ENCODE measurements at regions not wholly inside any gene's neighbourhood (a gene's known extent, or its start where the extent isn't known, plus 50 kb on each side); places are given as distances from the start of the nearest gene placed in this dataset.

- H2BK5ac ChIP-seq (ENCODE audit: low read depth, low read length, poor library complexity, severe bottlenecking): no peak overlapping the region
- no peaks in the 10 kb centered on the region for H3K79me1 ChIP-seq (replicated peaks; ENCODE audit: low read length, poor library complexity, severe bottlenecking)
- no peaks in the 10 kb centered on the region for H3K9me3 ChIP-seq (ENCODE audit: control insufficient read depth, low read length)
- no peak overlapping the region for H3K18ac ChIP-seq (ENCODE audit: low read depth in 1 of 2, low read length in 2 of 2)
- no peak overlapping the region for H3K23ac ChIP-seq (ENCODE audit: low read length in 2 of 2)
- no peak overlapping the region for H4K8ac ChIP-seq (ENCODE audit: low read length)
- H2BK15ac ChIP-seq (ENCODE audit: low read depth, poor library complexity, severe bottlenecking): no peak overlapping the region
- no peak overlapping the region for H2AFZ ChIP-seq (ENCODE audit: low read depth, low read length)
- H3K27ac ChIP-seq (ENCODE audit: low read length, poor library complexity, severe bottlenecking): no peak overlapping the region
- H3K4me2 ChIP-seq (ENCODE audit: low read length, poor library complexity, severe bottlenecking): no peak overlapping the region
- no peak overlapping the region for H3K9ac ChIP-seq (ENCODE audit: low read length)
- H3K36me3 ChIP-seq (ENCODE audit: control insufficient read depth in 1 of 2, insufficient read depth in 2 of 2, low read depth in 1 of 2, low read length in 2 of 2): no peaks in the 10 kb centered on the region
- DNase-seq: no peak
- no peak overlapping the region for H3K4ac ChIP-seq (ENCODE audit: low read depth in 1 of 2, low read length in 2 of 2)
- H2AK5ac ChIP-seq (ENCODE audit: low read length, severe bottlenecking): no peak overlapping the region
- H3K4me3 ChIP-seq (ENCODE audit: insufficient read depth in 1 of 2, low read depth in 1 of 2, low read length in 2 of 2): no peak overlapping the region
- H3K27me3 ChIP-seq (ENCODE audit: control insufficient read depth in 1 of 2, insufficient read depth in 1 of 2, low read length in 2 of 2): no peaks in the 10 kb centered on the region
- H2BK120ac ChIP-seq (ENCODE audit: low read depth, low read length): no peak overlapping the region
- no peak overlapping the region for H3K14ac ChIP-seq (ENCODE audit: low read length in 2 of 2)
- H4K91ac ChIP-seq (ENCODE audit: low read length): no peak overlapping the region
- 82% methylated on average over 2 of the region's 3 CpGs for WGBS
- no peaks in the 10 kb centered on the region for H3K4me1 ChIP-seq (ENCODE audit: control insufficient read depth, insufficient read depth, low read depth, low read length)
- H2BK12ac ChIP-seq (ENCODE audit: low read length in 2 of 2): no peak overlapping the region
These were observed 307.4 kb downstream of the NUAK1 start for GRCh38 chr12:105831372-105831771.

- no peak overlapping the region for H2BK12ac ChIP-seq (ENCODE audit: low read length in 2 of 2)
- H3K14ac ChIP-seq (ENCODE audit: low read length in 2 of 2): no peak overlapping the region
- H3K4ac ChIP-seq (ENCODE audit: low read depth in 1 of 2, low read length in 2 of 2): no peak overlapping the region
- no peak overlapping the region for H3K18ac ChIP-seq (ENCODE audit: low read depth in 1 of 2, low read length in 2 of 2)
- H2AK5ac ChIP-seq (ENCODE audit: low read length, severe bottlenecking): no peak overlapping the region
- no peaks in the 10 kb centered on the region for H3K9me3 ChIP-seq (ENCODE audit: control insufficient read depth, low read length)
- no peaks in the 10 kb centered on the region for H3K36me3 ChIP-seq (ENCODE audit: control insufficient read depth in 1 of 2, insufficient read depth in 2 of 2, low read depth in 1 of 2, low read length in 2 of 2)
- no peak overlapping the region for H2BK15ac ChIP-seq (ENCODE audit: low read depth, poor library complexity, severe bottlenecking)
- H4K8ac ChIP-seq (ENCODE audit: low read length): no peak overlapping the region
- H4K91ac ChIP-seq (ENCODE audit: low read length): no peak overlapping the region
- H3K4me1 ChIP-seq (ENCODE audit: control insufficient read depth, insufficient read depth, low read depth, low read length): no peaks in the 10 kb centered on the region
- 96% methylated on average over 6 of the region's 6 CpGs for WGBS
- H3K4me2 ChIP-seq (ENCODE audit: low read length, poor library complexity, severe bottlenecking): no peak overlapping the region
- H2AFZ ChIP-seq (ENCODE audit: low read depth, low read length): no peak overlapping the region
- H3K27ac ChIP-seq (ENCODE audit: low read length, poor library complexity, severe bottlenecking): no peak overlapping the region
- H3K23ac ChIP-seq (ENCODE audit: low read length in 2 of 2): no peak overlapping the region
- no peak overlapping the region for H3K4me3 ChIP-seq (ENCODE audit: insufficient read depth in 1 of 2, low read depth in 1 of 2, low read length in 2 of 2)
- H3K27me3 ChIP-seq (ENCODE audit: control insufficient read depth in 1 of 2, insufficient read depth in 1 of 2, low read length in 2 of 2): no peaks in the 10 kb centered on the region
- H2BK120ac ChIP-seq (ENCODE audit: low read depth, low read length): no peak overlapping the region
- DNase-seq: no peak
- H2BK5ac ChIP-seq (ENCODE audit: low read depth, low read length, poor library complexity, severe bottlenecking): no peak overlapping the region
- H3K9ac ChIP-seq (ENCODE audit: low read length): no peak overlapping the region
- H3K79me1 ChIP-seq (replicated peaks; ENCODE audit: low read length, poor library complexity, severe bottlenecking): no peaks in the 10 kb centered on the region
These were observed 306.7 kb downstream of the NUAK1 start for GRCh38 chr12:105832021-105832420.

GRCh38 chr12:105832806-105833205 is 305.9 kb downstream of the NUAK1 start:
- Histone ChIP-seq H3K4ac (ENCODE audit: low read depth in 1 of 2, low read length in 2 of 2) (no peak overlapping the region), H3K14ac (ENCODE audit: low read length in 2 of 2) (no peak overlapping the region), H2BK15ac (ENCODE audit: low read depth, poor library complexity, severe bottlenecking) (no peak overlapping the region), H3K9me3 (ENCODE audit: control insufficient read depth, low read length) (no peaks in the 10 kb centered on the region), H3K4me1 (ENCODE audit: control insufficient read depth, insufficient read depth, low read depth, low read length) (no peaks in the 10 kb centered on the region), H4K91ac (ENCODE audit: low read length) (no peak overlapping the region), H2AK5ac (ENCODE audit: low read length, severe bottlenecking) (no peak overlapping the region), H3K36me3 (ENCODE audit: control insufficient read depth in 1 of 2, insufficient read depth in 2 of 2, low read depth in 1 of 2, low read length in 2 of 2) (no peaks in the 10 kb centered on the region), H3K79me1 (replicated peaks; ENCODE audit: low read length, poor library complexity, severe bottlenecking) (no peaks in the 10 kb centered on the region), H3K4me3 (ENCODE audit: insufficient read depth in 1 of 2, low read depth in 1 of 2, low read length in 2 of 2) (no peak overlapping the region), H2BK12ac (ENCODE audit: low read length in 2 of 2) (no peak overlapping the region), H3K4me2 (ENCODE audit: low read length, poor library complexity, severe bottlenecking) (no peak overlapping the region), H2BK5ac (ENCODE audit: low read depth, low read length, poor library complexity, severe bottlenecking) (no peak overlapping the region), H3K27ac (ENCODE audit: low read length, poor library complexity, severe bottlenecking) (no peak overlapping the region), H2AFZ (ENCODE audit: low read depth, low read length) (no peak overlapping the region), H2BK120ac (ENCODE audit: low read depth, low read length) (no peak overlapping the region), H3K18ac (ENCODE audit: low read depth in 1 of 2, low read length in 2 of 2) (no peak overlapping the region), H3K9ac (ENCODE audit: low read length) (no peak overlapping the region), H3K27me3 (ENCODE audit: control insufficient read depth in 1 of 2, insufficient read depth in 1 of 2, low read length in 2 of 2) (no peaks in the 10 kb centered on the region), H4K8ac (ENCODE audit: low read length) (no peak overlapping the region), H3K23ac (ENCODE audit: low read length in 2 of 2) (no peak overlapping the region)
- WGBS: 92% methylated on average over 4 of the region's 4 CpGs
- no peak for DNase-seq

GRCh38 chr12:105834496-105834895 is 304.3 kb downstream of the NUAK1 start:
- Histone ChIP-seq H3K23ac (ENCODE audit: low read length in 2 of 2) (no peak overlapping the region), H2BK5ac (ENCODE audit: low read depth, low read length, poor library complexity, severe bottlenecking) (no peak overlapping the region), H3K27me3 (ENCODE audit: control insufficient read depth in 1 of 2, insufficient read depth in 1 of 2, low read length in 2 of 2) (no peaks in the 10 kb centered on the region), H2BK12ac (ENCODE audit: low read length in 2 of 2) (no peak overlapping the region), H3K9me3 (ENCODE audit: control insufficient read depth, low read length) (no peaks in the 10 kb centered on the region), H3K9ac (ENCODE audit: low read length) (no peak overlapping the region), H4K8ac (ENCODE audit: low read length) (no peak overlapping the region), H2AK5ac (ENCODE audit: low read length, severe bottlenecking) (no peak overlapping the region), H3K18ac (ENCODE audit: low read depth in 1 of 2, low read length in 2 of 2) (no peak overlapping the region), H3K4me2 (ENCODE audit: low read length, poor library complexity, severe bottlenecking) (no peak overlapping the region), H3K27ac (ENCODE audit: low read length, poor library complexity, severe bottlenecking) (no peak overlapping the region), H4K91ac (ENCODE audit: low read length) (no peak overlapping the region), H3K4ac (ENCODE audit: low read depth in 1 of 2, low read length in 2 of 2) (no peak overlapping the region), H2BK15ac (ENCODE audit: low read depth, poor library complexity, severe bottlenecking) (no peak overlapping the region), H3K4me1 (ENCODE audit: control insufficient read depth, insufficient read depth, low read depth, low read length) (no peaks in the 10 kb centered on the region), H2AFZ (ENCODE audit: low read depth, low read length) (no peak overlapping the region), H2BK120ac (ENCODE audit: low read depth, low read length) (no peak overlapping the region), H3K14ac (ENCODE audit: low read length in 2 of 2) (no peak overlapping the region), H3K4me3 (ENCODE audit: insufficient read depth in 1 of 2, low read depth in 1 of 2, low read length in 2 of 2) (no peak overlapping the region), H3K79me1 (replicated peaks; ENCODE audit: low read length, poor library complexity, severe bottlenecking) (no peaks in the 10 kb centered on the region), H3K36me3 (ENCODE audit: control insufficient read depth in 1 of 2, insufficient read depth in 2 of 2, low read depth in 1 of 2, low read length in 2 of 2) (no peaks in the 10 kb centered on the region)
- 100% methylated on average over 1 of the region's 2 CpGs for WGBS
- no peak for DNase-seq

All from mesenchymal stem cell (in vitro differentiated cells and primary cell).